Liver (tissue), 8 donors: ENCODE measurements at regions not wholly inside any gene's neighbourhood (a gene's known extent, or its start where the extent isn't known, plus 50 kb on each side); places are given as distances from the start of the nearest gene placed in this dataset.

ENCODE experiments used
- DNase-seq: peaks from one replicate; pipeline ENCODE4 v3.0.0-alpha.2; 2017; ENCODE audit warnings: low spot score
- H3K27ac ChIP-seq, 2 donors: one replicate each; pipeline ENCODE4 v1.7.0; 2013; ENCODE audit warnings: inconsistent platforms in 2 of 2, low read length in 2 of 2, control low read depth in 1 of 2, low read depth in 1 of 2, mild to moderate bottlenecking in 1 of 2
- H3K27me3 ChIP-seq, 4 donors: one replicate each; pipeline versions ENCODE4 v1.6.1 to v1.7.0; 2013; ENCODE audit warnings: low read length in 3 of 4, inconsistent platforms in 1 of 4, mild to moderate bottlenecking in 1 of 4, moderate library complexity in 1 of 4; ENCODE audit not compliant: control insufficient read depth in 4 of 4, insufficient read depth in 4 of 4
- H3K36me3 ChIP-seq, 4 donors: one replicate each; pipeline versions ENCODE4 v1.6.1 to v1.7.0; 2013; ENCODE audit warnings: low read length in 3 of 4, mild to moderate bottlenecking in 3 of 4, low read depth in 1 of 4, moderate library complexity in 1 of 4; ENCODE audit not compliant: control insufficient read depth in 4 of 4, insufficient read depth in 3 of 4
- H3K4me1 ChIP-seq, 4 donors: one replicate each; pipeline versions ENCODE4 v1.6.1 to v1.7.0; 2013; ENCODE audit warnings: low read length in 3 of 4, mild to moderate bottlenecking in 3 of 4, moderate library complexity in 1 of 4; ENCODE audit not compliant: control insufficient read depth in 4 of 4, insufficient read depth in 4 of 4
- H3K4me3 ChIP-seq, 3 donors: one replicate each; pipeline versions ENCODE4 v1.6.1 to v1.7.0; 2013; ENCODE audit warnings: low read length in 3 of 3, control low read depth in 1 of 3, low read depth in 1 of 3, mild to moderate bottlenecking in 1 of 3
- H3K9ac ChIP-seq, 2 donors: one replicate each; pipeline ENCODE4 v1.7.0; 2013; ENCODE audit warnings: low read length in 2 of 2, mild to moderate bottlenecking in 2 of 2, moderate library complexity in 2 of 2, control low read depth in 1 of 2, low read depth in 1 of 2
- H3K9me3 ChIP-seq, 4 donors: one replicate each; pipeline versions ENCODE4 v1.6.1 to v1.7.0; 2013; ENCODE audit warnings: low read length in 3 of 4; ENCODE audit not compliant: control insufficient read depth in 4 of 4
- ATF3 ChIP-seq: IDR thresholded peaks from 2 replicates; pipeline ENCODE4 v1.6.1; 2016; ENCODE audit warnings: antibody characterized with exemption
- CTCF ChIP-seq: fragments of 150-350 bp; IDR thresholded peaks from 2 replicates; pipeline ENCODE4 v1.5.1; 2017; ENCODE audit warnings: improper control_type of control experiment, low read depth, low read length; ENCODE audit not compliant: missing input control
- EGR1 ChIP-seq, 2 donors: IDR thresholded peaks; 2 replicates each; pipeline ENCODE4 v1.6.1; 2016 to 2018; ENCODE audit warnings: antibody characterized with exemption in 2 of 2, low read depth in 2 of 2
- FOXA1 ChIP-seq: IDR thresholded peaks from 2 replicates; pipeline ENCODE4 v1.6.1; 2016; ENCODE audit warnings: antibody characterized with exemption
- FOXA2 ChIP-seq: IDR thresholded peaks from 2 replicates; pipeline ENCODE4 v1.6.1; 2016; ENCODE audit warnings: antibody characterized with exemption
- GABPA ChIP-seq, 2 donors: IDR thresholded peaks in 1 of 2; conservative IDR thresholded peaks in 1 of 2; 2 replicates each; pipeline ENCODE4 v1.6.1; 2016; ENCODE audit warnings: antibody characterized with exemption in 2 of 2, mild to moderate bottlenecking in 1 of 2, moderate library complexity in 1 of 2
- HNF4A ChIP-seq, 2 donors: conservative IDR thresholded peaks; 2 replicates each; pipeline ENCODE4 v1.6.1; 2016; ENCODE audit warnings: antibody characterized with exemption in 2 of 2, mild to moderate bottlenecking in 2 of 2
- JUND ChIP-seq, 2 donors: IDR thresholded peaks; 2 replicates each; pipeline ENCODE4 v1.6.1; 2016; ENCODE audit warnings: antibody characterized with exemption in 2 of 2
- MAX ChIP-seq: IDR thresholded peaks from 2 replicates; pipeline ENCODE4 v1.6.1; 2016; ENCODE audit warnings: antibody characterized with exemption
- NR2F2 ChIP-seq: IDR thresholded peaks from 2 replicates; pipeline ENCODE4 v1.6.1; 2016; ENCODE audit warnings: antibody characterized with exemption
- RAD21 ChIP-seq, 2 donors: IDR thresholded peaks; 2 replicates each; pipeline ENCODE4 v1.6.1; 2016; ENCODE audit warnings: antibody characterized with exemption in 2 of 2, mild to moderate bottlenecking in 2 of 2
- RXRA ChIP-seq, 2 donors: IDR thresholded peaks; 2 replicates each; pipeline ENCODE4 v1.6.1; 2017 to 2018; ENCODE audit warnings: antibody characterized with exemption in 2 of 2, mild to moderate bottlenecking in 1 of 2
- SP1 ChIP-seq: IDR thresholded peaks from 2 replicates; pipeline ENCODE4 v1.6.1; 2018; ENCODE audit warnings: antibody characterized with exemption, mild to moderate bottlenecking
- TAF1 ChIP-seq: conservative IDR thresholded peaks from 2 replicates; pipeline ENCODE4 v1.6.1; 2016; ENCODE audit warnings: antibody characterized with exemption, mild to moderate bottlenecking
- YY1 ChIP-seq: IDR thresholded peaks from 2 replicates; pipeline ENCODE4 v1.6.1; 2016; ENCODE audit warnings: antibody characterized with exemption, mild to moderate bottlenecking
- WGBS: extraction: QIAGEN DNeasy Blood & Tissue Kit; methylation state at CpG from one replicate; pipeline ENCODE4 v1.1.7; 2013; 5-methylcytosine and 5-hydroxymethylcytosine counted together
- donor health status: healthy.
- donor health status: healthy.
- donor health status: healthy.
- donor health status: healthy.
- donor health status: healthy.

GRCh38 chr4:153906231-153906630 is 117.3 kb upstream of the SFRP2 start:
- H3K9ac ChIP-seq = no peak overlapping the region
- H3K4me3 ChIP-seq = no peak overlapping the region
- TF ChIP-seq HNF4A (conservative IDR thresholded peaks at IDR 0.05) (no peak), RAD21 (IDR thresholded peaks at IDR 0.05) (no peak), FOXA1 (no peak), GABPA (IDR thresholded peaks at IDR 0.05 in 1 of 2, conservative IDR thresholded peaks at IDR 0.05 in 1 of 2) (no peak), CTCF (no peak), RXRA (IDR thresholded peaks at IDR 0.05) (no peak), FOXA2 (no peak)
- DNase-seq = no peak
- peaks cover 0 to 3% (median 0%) of the 10 kb centered on the region in 4 donors for H3K9me3 ChIP-seq
- H3K36me3 ChIP-seq = no peaks in the 10 kb centered on the region
- no peaks in the 10 kb centered on the region for H3K4me1 ChIP-seq
- no peaks in the 10 kb centered on the region for H3K27me3 ChIP-seq
- no peak overlapping the region for H3K27ac ChIP-seq

DNA sequence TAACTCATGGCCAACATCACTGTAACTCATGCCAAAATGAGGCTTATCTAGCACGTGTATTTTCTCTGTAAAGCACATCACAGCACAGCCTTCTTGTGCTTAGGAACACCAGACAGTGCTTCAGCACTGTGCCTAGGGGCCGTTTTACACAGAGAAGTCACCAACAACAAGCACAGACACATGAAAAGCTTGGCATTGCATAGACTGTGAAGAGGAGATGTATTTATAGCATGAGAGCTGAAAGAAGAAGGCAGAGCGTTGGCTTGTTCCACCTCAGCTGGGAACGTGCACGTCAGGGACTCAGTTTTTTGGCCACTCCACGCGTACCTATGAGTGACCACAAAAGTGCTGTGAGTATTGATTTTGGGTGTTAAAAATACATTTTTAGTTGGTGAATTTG is 116.3 kb upstream of the SFRP2 start:
- WGBS = 80% methylated on average over 7 of the region's 7 CpGs
- Histone ChIP-seq H3K4me1 (no peaks in the 10 kb centered on the region), H3K27ac (no peak overlapping the region), H3K4me3 (no peak overlapping the region), H3K36me3 (no peaks in the 10 kb centered on the region), H3K27me3 (no peaks in the 10 kb centered on the region), H3K9me3 (peaks cover 0 to 3% (median 0%) of the 10 kb centered on the region in 4 donors), H3K9ac (no peak overlapping the region)
- DNase-seq = no peak
- TF ChIP-seq TAF1 (no peak), YY1 (no peak), ATF3 (no peak), EGR1 (IDR thresholded peaks at IDR 0.05; ENCODE audit: low read depth in 2 of 2) (no peak), FOXA2 (no peak), MAX (no peak), JUND (IDR thresholded peaks at IDR 0.05) (no peak), HNF4A (conservative IDR thresholded peaks at IDR 0.05) (no peak)

GRCh38 chr4:153904011-153904410 is 115.1 kb upstream of the SFRP2 start:
- TF ChIP-seq SP1 = no peak
- no peak for TF ChIP-seq FOXA1
- no peak for TF ChIP-seq HNF4A (conservative IDR thresholded peaks at IDR 0.05)
- TF ChIP-seq ATF3 = no peak
- TF ChIP-seq TAF1 = no peak
- TF ChIP-seq NR2F2 = no peak
- no peak for TF ChIP-seq CTCF
- no peak for TF ChIP-seq GABPA (IDR thresholded peaks at IDR 0.05 in 1 of 2, conservative IDR thresholded peaks at IDR 0.05 in 1 of 2)
- TF ChIP-seq RAD21 (IDR thresholded peaks at IDR 0.05) = no peak
- no peak for DNase-seq
- no peak overlapping the region for H3K27ac ChIP-seq
- peaks cover 0 to 3% (median 0%) of the 10 kb centered on the region in 4 donors for H3K9me3 ChIP-seq
- no peaks in the 10 kb centered on the region for H3K27me3 ChIP-seq
- 77% methylated on average over 5 of the region's 5 CpGs for WGBS
- no peak overlapping the region for H3K4me3 ChIP-seq
- no peaks in the 10 kb centered on the region for H3K36me3 ChIP-seq
- H3K9ac ChIP-seq = no peak overlapping the region
- no peaks in the 10 kb centered on the region for H3K4me1 ChIP-seq
